ENCODE measurements at regions not wholly inside any gene's neighbourhood (a gene's known extent, or its start where the extent isn't known, plus 50 kb on each side); places are given as distances from the start of the nearest gene placed in this dataset.
"Not testable (repeated sequence)": the region's sequence is repeated elsewhere in the genome, so short reads cannot be mapped to it uniquely, and the experiment has no call there.

DNA sequence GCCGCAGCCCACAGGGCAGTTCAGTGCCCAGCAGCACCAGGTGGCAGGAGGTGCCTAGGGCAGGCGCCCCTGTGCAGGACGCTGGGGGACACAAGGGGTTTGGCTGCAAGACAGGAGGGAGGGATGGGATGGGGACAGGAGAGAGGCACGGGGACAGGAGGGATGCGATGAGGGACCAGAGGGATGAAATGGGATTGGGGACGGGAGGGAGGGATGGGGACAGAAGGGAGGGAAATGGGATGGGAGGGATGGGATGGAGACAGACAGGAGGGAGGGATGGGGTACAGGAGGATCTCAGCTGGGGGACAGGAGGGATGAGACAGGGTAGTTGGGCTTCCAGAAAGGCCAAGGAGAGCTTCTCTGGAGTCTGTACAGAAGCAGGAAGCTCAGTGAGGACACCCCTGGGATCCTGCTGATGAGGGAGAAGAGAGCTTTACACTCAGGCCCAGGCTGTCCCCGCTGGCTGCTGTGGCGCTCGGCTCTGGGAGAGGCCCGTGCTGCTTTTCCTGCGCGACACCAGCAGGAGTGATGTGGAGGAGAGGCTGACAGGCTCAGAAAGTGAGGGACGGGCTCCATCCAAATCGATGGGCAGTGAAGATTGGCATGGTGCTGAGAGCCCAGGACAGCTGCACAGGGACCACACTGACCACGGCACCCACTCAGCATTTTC is 400.8 kb downstream of the SMOC2 start:
- DNase-seq = no peak

DNA sequence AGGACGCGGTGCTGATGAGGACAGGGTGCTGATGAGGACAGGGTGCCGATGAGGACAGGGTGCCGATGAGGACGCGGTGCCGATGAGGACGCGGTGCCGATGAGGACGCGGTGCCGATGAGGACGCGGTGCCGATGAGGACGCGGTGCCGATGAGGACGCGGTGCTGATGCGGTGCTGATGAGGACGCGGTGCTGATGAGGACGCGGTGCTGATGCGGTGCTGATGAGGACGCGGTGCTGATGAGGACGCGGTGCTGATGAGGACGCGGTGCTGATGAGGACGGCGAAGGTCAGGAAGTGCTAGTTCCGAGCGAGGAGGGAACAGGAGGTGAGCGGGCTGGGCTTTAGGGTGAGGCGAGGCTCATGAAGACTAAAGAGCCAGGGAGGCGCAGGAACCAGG is 399.9 kb downstream of the SMOC2 start:
- DNase-seq = not testable (repeated sequence)

DNA sequence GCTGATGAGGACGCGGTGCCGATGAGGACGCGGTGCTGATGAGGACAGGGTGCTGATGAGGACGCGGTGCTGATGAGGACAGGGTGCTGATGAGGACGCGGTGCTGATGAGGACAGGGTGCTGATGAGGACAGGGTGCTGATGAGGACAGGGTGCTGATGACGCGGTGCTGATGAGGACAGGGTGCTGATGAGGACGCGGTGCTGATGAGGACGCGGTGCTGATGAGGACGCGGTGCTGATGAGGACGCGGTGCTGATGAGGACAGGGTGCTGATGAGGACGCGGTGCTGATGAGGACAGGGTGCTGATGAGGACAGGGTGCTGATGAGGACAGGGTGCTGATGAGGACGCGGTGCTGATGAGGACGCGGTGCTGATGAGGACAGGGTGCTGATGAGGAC is 399.3 kb downstream of the SMOC2 start:
- DNase-seq = not testable (repeated sequence)

DNA sequence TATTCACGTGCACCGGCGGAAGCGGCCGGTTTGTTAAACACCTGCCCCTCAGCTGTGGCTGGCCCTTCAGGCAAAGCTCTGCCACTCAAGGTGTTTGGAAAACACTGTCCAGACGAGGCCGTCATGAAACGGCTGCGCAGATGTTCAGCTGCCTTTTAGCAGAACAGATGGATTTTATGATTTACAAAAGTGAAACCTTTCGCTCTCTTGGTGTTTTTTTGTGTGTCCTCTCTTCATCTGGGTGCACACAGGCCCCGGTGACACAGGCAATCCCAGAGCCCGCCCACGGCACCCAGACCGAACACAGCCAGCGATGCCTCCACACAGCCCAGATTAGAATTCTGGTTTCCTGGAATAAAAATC is 397.0 kb downstream of the SMOC2 start:
- no peak for DNase-seq

DNA sequence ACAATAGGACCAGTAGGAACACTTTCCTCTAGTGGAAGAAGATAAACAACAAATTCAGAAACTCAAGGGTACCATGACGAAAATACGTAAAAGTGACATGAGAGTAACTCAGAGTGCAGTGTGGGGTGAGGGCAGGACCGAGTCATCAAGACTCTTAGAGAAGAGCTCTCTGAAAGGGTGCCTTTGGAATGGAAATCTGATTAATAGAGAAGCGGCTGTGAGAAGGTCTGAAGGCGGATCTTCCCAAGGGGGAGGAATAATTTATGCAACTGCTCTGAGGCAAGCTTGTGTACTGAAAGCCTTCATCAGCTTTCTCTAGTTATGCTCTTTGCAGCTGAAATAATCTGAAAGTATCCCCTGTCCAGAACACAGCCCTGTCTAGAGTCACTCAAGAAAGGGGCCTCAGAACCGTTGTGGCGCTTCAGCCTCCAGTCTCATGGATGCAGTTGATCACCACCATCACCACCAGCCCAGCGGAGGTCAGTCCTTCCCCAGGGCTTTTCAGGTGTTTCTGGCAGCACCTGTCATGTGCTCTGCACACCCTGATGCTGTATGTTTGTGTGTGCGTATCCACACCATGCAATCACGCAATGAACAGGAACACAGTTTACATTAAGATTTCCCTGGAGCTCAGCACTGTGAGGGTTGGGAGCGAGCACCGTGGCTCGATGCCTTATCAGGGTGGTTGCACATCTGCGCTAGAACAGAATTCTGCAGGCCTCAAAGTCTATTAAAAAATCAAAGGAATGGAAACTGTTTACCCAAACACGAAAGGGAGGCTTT is 396.5 kb downstream of the SMOC2 start:
- DNase-seq = peak; percentile 65

DNA sequence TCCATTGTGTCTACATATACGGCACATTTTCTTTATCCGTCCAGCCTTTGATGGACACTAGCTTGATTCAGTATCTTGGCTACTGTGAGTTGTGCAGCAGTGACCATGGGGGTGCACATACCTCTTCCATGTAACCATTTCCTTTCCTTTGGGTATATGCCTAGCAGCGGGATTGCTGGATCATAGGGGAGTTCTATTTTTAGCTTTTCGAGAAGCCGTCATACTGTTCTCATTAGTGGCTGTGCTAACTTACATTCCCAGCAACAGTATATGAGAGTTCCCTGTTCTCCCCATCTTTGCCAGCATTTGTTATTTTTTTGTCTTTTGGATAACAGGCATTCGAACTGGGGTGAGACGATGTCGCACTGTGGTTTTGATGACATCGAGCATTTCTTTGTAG is 395.0 kb downstream of the SMOC2 start:
- no peak for DNase-seq

DNA sequence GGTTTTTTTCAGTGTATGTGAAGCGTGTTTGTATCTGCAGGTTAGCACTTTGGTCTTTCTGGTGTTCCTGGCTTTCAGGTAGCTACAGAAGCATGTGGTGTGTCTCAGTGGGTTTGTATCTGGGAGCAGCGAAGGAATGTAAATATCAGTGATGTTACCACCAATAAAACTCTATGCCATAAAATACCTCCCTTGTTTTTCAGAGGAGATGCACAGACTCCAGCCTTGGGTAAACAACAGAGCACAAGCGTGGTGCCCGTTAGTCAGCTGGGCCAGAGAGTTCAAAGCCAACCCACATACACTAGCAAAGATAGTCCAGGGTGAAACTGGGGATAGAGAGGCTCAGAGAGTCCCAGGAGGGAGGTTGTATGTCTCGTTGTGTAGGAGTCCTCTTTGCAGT is 393.8 kb downstream of the SMOC2 start:
- DNase-seq = no peak

DNA sequence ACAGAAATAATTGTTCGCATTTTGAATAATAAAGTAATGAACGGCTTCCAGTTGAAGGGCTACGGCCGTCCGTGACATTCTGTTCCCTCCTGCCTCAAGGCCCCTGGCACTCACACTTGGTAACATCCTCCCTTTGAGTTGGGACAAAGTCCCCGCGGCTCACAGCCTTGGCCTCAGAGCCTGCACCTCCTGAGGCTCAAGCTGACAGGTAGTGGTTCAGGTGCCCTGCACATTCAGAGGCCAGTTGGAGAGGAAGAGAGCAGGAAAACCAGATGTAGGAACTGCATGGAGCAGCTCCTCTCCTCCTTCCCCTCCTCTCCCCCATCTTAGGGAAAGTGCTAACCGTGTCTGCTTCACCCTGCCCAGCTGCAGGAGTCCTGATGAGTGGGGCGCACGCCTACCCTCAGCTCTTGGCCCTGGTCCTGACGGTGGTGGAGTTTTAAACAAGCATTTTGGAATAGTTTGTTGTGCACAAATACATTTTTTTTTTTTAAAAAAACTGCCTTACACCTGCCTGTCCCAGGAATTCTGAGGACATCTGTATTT is 393.1 kb downstream of the SMOC2 start:
- no peak for DNase-seq

DNA sequence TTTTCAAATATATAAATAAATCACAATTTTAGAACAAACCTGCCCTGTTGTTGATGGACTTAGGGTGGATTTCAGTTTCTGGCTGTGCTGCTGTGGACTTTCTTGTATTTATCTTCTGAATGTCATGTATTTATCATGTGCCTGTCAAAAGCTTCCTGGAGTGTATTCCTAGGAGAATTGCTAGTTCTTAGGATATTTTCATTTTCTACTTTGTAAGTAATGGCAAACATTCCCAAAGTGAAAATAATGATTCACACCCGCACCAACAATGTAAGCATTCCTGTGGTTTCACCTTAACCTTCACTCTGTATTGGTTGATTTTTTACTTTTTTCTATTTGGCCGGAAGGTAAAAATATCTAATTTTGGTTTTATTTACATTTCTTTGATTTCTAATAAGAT is 387.8 kb downstream of the SMOC2 start:
- no peak for DNase-seq

DNA sequence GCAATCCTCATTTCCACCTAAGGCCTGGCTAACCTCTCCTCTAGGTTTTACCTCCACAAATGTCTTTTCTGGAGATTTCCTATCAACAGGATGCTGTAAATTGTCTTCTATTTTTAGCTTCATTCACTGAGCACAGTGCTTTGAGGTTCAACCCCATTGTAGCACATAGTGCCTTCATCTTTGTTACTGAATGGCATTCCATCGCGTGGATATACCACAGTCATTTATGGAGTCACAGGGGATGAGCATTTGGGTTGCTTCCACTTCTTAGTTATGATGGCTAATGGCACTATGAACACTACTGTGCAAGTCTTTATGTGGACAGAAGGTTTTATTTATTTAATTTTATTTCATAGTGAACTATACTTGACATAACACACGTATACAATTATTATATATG is 387.1 kb downstream of the SMOC2 start:
- DNase-seq = no peak

DNA sequence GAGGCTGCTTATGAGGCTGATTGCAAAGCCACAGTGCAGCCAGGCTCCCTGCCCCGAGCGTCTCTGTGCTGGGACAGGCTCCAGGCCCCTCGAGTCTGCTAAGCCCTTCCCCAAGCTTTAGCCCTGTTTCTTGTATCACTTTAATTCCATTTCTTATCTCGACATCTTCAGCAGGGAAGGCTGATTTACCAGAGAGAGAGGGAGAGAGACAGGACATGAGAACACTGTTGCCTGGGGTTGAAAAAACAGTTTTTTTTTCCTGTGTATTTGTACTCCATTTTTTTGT is 386.5 kb downstream of the SMOC2 start:
- no peak for DNase-seq

DNA sequence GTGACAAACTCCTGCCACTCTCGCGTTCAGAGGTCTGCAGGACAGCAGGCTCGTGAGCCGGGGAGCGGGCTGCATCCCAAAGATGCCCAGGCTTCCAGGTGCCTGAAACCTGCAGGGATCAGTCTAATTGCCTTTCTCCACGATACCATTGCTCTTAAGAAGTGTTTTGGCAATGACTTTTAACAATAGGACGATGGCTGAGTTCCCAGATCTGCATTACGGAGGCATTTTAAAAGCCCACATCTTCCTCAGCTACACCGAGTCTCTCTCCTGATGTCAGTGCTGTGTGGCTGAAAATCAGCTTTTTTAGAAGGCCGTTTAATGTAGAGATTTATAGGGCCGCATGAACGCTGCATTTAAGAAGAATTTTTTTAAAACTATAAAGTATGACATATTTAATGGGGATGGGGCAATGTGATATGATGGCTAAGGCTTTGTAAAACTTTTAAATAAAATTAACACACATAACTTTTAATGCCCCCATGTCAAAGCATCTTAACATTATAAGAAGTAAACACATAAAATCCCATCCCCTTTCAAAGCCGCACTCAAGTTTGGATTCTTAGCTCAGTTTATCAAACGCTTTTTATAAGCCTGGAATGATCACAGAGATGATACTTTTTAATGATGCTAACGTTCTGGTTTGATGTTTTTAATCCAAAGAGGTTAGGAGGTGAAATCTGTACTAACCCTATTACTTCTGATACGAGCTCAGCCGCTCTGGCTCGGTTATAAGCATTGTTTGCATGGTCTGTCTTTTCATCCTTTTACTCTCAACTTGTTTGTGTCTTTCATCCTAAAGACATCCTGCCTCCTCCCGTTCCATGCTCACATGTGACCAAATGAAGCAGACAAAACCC is 386.0 kb downstream of the SMOC2 start:
- DNase-seq = peak; percentile 75

DNA sequence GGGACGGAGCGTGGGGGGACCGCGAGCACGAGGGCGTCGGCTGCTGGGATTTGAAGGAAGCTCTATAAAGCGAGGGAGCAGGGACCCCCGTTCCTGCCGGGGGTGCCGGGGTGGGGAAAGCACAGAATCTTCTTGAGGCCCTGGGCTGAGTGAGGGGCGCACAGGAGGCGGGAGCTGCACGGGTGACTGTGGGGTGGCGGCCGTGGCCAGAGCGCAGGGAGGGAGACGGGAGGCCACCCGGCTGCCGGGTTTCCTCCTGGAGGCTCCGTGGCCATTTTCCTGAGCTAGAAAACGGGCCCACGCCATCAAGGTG is 385.1 kb downstream of the SMOC2 start:
- no peak for DNase-seq

DNA sequence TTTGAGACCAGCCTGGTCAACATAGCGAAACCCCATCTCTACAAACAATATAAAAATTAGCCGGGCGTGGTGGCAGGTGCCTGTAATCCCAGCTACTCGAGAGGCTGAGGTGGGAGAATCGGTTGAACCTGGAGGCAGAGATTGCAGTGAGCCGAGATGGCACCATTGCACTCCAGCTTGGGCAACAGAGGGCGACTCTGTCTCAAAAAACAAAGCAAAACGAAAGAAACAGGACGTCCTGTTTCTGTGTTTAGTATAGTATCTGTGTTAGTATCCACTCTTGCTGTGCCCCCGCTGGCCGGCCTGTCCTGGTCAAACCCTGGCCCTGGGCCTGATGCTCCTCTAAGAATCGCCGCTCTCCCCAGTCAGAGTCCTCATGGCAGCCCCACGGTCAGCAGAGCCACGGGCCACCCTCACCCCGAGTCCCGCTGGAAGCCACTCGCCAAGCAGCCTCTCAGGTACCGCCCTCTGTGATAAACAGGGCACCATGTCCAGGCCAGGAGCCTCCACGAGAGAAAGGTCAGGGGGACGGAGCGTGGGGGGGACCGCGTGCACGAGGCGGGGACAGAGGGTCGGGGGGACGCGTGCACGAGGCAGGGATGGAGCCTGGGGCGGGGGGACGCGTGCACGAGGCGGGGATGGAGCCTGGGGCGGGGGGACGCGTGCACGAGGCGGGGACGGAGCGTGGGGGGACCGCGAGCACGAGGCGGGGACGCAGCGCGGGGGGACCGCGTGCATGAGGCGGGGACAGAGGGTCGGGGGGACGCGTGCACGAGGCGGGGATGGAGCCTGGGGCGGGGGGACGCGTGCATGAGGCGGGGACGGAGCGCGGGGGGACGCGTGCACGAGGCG is 384.5 kb downstream of the SMOC2 start:
- no peak for DNase-seq

DNA sequence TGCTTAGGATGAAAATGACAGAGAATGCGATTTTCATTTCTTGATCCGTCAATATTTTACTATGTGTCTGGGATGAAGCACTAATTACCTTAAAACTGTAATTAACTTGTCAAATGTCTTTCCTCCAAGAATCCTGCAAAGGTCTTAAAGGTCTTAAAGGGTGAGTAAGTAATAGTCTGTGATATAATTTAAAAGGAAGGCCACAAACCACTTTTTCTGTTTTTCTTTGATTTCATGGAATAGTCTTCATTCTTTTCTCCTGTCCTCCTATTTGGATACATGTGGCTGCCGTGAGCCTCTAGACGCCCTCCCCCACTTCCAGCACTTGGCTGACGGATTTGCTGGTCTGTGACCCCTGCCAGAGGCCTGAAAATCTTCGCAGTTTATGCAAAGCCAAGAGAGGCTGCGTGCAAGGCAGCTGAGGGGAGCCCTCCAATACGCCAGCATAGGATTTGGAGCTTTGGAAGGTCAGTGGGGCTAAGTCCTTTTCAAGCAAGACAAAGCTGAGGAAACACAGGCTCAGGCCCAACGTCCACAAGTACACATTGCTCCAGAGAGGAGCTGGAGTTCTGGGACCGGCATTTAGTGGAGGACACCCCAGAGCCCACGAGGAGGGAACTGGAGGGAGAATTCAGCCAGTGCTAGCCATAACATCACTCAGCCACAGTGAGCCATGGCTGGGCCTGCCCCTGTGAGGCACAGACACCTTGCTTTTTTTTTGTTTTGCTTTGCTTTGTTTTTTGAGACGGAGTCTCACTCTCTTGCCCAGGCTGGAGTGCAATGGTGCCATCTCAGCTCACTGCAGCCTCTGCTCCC is 382.6 kb downstream of the SMOC2 start:
- no peak for DNase-seq

DNA sequence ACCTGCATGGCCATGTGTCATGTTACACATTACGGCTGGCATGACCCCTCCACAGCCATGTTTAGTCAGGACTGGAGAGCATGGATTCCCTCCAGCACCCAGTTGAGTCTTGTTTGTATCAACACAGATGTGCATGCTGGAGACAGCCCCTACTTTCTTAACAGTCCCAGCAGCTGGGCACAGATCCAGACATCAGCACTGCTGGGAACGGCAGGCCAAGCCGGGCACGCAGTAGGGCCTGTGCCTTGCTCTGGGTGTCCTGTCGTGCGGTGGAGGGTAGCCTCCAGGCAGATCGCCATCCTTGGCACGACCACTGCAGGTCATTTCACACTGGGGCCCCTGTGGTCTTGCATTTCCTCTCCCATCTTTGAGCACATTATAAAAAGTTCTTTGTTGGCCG is 381.4 kb downstream of the SMOC2 start:
- DNase-seq = no peak

DNA sequence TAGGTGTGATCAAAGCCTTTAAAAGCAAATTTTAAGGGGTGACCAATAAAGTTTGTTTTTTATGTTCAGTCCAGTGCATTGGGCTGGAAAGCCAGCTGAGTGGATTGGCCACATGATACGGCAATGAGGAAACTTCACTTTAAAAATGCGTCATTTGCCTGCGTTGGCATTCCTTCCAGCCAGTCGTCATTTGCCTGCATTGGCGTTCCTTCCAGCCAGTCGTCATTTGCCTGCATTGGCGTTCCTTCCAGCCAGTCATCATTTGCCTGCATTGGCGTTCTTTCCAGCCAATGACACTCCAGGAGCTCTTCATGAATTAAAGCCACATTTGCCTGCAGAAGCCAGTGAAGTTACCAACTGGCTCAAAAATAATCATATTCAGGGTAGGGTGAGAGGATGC is 378.6 kb downstream of the SMOC2 start:
- DNase-seq = no peak

DNA sequence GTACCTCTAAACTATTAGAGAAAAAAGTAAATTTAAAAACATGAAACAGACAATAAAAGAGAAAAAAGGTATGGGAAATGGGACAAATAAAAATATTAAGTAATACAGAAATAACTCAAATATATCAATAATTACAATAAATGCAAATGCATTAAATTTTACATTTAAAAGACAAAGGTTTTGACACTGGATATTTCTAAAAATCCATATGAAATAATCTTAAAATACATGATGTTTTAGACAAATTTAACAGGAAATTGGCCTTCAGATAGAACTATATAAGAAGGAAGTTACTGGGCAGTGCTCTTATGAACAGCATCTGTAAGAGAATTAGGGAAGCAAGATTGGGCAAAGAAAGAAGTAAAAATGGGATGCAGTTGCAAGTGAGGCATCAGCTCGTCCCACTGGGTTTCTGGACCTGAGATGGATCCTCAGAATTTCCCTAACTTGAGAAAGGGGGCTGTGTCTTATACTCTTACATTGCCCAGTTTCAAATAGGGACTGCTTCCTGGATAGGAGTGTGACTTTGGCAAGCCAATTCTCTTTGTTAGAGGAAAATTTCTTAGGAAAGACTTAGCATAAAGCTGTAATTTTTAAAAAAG is 376.7 kb downstream of the SMOC2 start:
- DNase-seq = no peak

DNA sequence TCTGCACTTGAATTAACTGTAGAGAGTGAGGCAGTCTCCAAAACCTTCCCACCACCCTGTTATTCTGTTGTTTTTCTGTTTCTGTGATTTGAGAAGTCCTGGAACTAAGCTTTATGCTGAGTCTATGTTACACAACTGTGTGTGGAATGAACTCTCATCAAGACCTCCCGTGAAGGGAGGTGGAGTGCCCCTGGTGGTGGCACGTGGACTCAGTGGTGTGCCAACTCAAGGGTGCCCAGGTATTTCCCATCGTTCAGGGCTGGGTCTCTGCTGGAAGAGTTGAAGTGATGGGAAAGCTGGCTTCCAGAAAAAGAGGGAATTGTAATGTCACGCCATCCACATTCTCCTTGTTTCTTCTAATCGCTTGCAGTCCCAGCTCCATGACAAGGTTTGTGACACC is 374.2 kb downstream of the SMOC2 start:
- no peak for DNase-seq

DNA sequence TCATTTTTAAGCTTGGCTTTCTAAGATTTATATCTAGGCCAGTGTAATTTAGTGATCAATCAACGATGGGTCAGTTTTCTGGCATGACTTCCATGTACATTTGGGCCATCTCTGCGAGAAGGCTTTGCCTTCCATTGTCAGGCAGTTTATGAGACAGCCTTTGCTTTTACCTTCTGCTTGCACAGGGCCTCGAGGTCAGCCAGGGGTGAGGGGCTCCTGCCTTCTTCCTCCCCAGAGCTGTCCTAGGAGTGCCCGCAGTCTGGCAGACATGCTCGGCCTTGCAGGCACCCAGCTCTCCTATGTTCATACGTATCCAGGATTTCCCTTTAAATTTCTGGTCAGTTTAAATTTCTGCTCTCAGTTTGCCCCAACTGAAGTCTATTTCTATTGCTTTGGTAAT is 367.2 kb downstream of the SMOC2 start:
- no peak for DNase-seq

DNA sequence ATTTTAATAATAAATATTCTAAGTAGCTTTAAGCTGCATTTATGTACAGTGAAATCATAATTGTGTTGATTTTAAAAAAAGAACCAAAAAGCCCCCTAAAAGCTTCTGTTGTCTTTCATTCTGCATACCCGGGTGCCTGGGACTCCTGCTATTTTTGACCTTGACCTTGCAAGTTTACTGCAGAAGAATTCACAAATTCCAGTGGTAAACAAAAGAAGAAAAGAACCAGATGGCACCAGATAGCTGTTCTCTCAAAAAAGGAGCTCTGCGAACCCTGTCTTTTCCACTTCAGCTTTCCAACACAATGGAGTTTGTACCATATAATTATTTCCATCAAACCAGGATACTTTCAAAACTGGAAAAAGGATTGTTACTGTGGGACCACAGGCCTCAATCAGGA is 363.3 kb downstream of the SMOC2 start:
- DNase-seq = no peak

DNA sequence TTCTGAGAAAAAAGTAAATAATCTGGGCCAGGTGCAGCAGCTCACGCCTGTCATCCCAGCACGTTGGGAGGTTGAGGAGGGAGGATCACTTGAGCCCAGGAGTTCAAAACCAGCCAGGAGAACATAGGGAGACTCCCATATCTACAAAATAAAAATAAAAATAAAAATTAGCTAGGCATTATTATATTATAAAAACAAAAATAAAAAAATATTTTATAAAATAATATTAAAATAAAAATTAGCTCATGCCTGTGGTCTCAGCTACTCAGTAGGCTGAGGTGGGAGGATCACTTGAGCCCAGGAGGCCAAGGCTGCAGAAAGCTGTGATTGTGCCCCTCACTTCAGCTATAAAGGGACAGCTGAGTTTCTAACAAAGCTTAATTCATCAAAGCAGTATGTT is 362.9 kb downstream of the SMOC2 start:
- no peak for DNase-seq

Data from NCI-H345 (cell line).